ENCODE measurements at regions not wholly inside any gene's neighbourhood (a gene's known extent, or its start where the extent isn't known, plus 50 kb on each side); places are given as distances from the start of the nearest gene placed in this dataset.

DNA sequence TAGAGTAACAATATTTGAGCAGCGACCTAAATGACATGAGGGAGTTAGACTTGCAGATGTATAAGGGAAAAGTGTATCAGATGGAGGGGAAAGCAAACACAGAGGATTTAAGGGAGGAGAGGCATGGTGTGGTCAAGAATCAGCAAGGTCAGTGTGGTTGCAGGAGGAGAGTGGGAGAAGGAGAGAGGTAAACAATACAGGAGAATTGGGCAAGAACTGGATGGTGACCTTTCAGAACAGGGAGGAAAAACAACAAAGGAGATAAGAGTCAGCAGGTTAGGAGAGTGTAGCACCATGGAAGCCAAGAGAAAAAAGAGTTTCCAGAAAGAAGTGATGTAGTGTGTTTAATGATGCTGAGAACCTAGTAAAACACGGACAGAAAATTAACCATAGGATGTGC lies 178.5 kb downstream of the PAPSS1 start (continued):
- TF ChIP-seq CBX3 (IDR thresholded peaks at IDR 0.05; ENCODE audit: low read depth) = no peak
- TF ChIP-seq, protein P1, sequence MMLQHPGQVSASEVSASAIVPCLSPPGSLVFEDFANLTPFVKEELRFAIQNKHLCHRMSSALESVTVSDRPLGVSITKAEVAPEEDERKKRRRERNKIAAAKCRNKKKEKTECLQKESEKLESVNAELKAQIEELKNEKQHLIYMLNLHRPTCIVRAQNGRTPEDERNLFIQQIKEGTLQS (IDR thresholded peaks at IDR 0.05) = no peak
- no peak for TF ChIP-seq SRF (IDR thresholded peaks at IDR 0.05; ENCODE audit: low read depth)

DNA sequence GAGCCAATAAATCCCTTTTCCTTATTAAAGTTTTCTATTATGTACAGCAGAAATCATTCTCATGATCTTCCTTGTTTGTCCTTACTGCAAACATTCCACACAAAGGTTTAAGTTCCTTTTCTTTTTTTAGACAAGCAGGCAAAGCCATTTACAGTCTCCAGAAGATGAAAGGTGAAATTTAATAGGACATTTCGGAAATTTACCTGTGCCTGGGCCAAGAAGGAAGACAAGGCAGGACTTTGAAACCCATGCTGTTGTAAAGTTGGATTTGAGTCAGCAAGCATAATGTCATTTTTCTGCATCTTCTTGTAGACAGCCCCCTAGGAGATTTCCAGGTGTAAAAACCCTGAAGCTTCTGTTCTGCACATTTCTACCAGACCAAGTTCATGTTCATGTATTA lies 188.1 kb downstream of the PAPSS1 start:
- no peak overlapping the region for H3K9ac ChIP-seq (ENCODE audit: low read length)
- CTCF ChIA-PET = no interaction called here

More for the DNA sequence above, 188.1 kb downstream of the PAPSS1 start:
- Histone ChIP-seq H3K4me2 (ENCODE audit: low read length) (no peak overlapping the region), H3K4me1 (ENCODE audit: control insufficient read depth in 1 of 2, insufficient read depth in 2 of 2, low read length in 2 of 2) (no peaks in the 10 kb centered on the region), H3K79me2 (ENCODE audit: insufficient read depth, low read length) (no peaks in the 10 kb centered on the region), H2AFZ (ENCODE audit: low read depth, low read length, poor library complexity, severe bottlenecking) (no peak overlapping the region), H3K27me3 (ENCODE audit: insufficient read depth, low read length) (no peaks in the 10 kb centered on the region), H3K4me3 (replicated peaks in 1 of 2; ENCODE audit: low read depth in 1 of 2, low read length in 2 of 2) (no peak overlapping the region), H3K9me3 (ENCODE audit: control insufficient read depth in 1 of 2, insufficient read depth in 1 of 2, low read depth in 1 of 2, low read length in 2 of 2) (no peaks in the 10 kb centered on the region), H3K36me3 (ENCODE audit: control insufficient read depth in 1 of 2, insufficient read depth in 2 of 2, low read length in 2 of 2) (no peaks in the 10 kb centered on the region), H3K27ac (ENCODE audit: low read depth, low read length) (no peak overlapping the region), H4K20me1 (ENCODE audit: insufficient read depth) (no peaks in the 10 kb centered on the region), H3K9me2 (ENCODE audit: insufficient read depth) (no peaks in the 10 kb centered on the region)
- intact Hi-C loops (cut with micrococcal nuclease) = no loop called here
- TF ChIP-seq CEBPB (IDR thresholded peaks at IDR 0.05; ENCODE audit: low read depth) (no peak), RAD21 (IDR thresholded peaks at IDR 0.05; ENCODE audit: low read depth) (no peak), POLR2A (IDR thresholded peaks at IDR 0.05; ENCODE audit: borderline replicate concordance, extremely low read depth, insufficient read depth, insufficient read length) (no peak), ZFX (IDR thresholded peaks at IDR 0.05) (no peak), SRF (IDR thresholded peaks at IDR 0.05; ENCODE audit: low read depth) (no peak), YY1 (IDR thresholded peaks at IDR 0.05; ENCODE audit: extremely low read depth, insufficient replicate concordance, low read depth, low read length) (no peak), EZH2 (IDR thresholded peaks at IDR 0.05) (no peak), TCF7L2 (IDR thresholded peaks at IDR 0.05; ENCODE audit: borderline replicate concordance, extremely low read depth, insufficient read depth, insufficient read length) (no peak)
- TF ChIP-seq, protein P2, sequence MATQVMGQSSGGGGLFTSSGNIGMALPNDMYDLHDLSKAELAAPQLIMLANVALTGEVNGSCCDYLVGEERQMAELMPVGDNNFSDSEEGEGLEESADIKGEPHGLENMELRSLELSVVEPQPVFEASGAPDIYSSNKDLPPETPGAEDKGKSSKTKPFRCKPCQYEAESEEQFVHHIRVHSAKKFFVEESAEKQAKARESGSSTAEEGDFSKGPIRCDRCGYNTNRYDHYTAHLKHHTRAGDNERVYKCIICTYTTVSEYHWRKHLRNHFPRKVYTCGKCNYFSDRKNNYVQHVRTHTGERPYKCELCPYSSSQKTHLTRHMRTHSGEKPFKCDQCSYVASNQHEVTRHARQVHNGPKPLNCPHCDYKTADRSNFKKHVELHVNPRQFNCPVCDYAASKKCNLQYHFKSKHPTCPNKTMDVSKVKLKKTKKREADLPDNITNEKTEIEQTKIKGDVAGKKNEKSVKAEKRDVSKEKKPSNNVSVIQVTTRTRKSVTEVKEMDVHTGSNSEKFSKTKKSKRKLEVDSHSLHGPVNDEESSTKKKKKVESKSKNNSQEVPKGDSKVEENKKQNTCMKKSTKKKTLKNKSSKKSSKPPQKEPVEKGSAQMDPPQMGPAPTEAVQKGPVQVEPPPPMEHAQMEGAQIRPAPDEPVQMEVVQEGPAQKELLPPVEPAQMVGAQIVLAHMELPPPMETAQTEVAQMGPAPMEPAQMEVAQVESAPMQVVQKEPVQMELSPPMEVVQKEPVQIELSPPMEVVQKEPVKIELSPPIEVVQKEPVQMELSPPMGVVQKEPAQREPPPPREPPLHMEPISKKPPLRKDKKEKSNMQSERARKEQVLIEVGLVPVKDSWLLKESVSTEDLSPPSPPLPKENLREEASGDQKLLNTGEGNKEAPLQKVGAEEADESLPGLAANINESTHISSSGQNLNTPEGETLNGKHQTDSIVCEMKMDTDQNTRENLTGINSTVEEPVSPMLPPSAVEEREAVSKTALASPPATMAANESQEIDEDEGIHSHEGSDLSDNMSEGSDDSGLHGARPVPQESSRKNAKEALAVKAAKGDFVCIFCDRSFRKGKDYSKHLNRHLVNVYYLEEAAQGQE (IDR thresholded peaks at IDR 0.05; ENCODE audit: low read depth) = no peak
- TF ChIP-seq, protein P1 (IDR thresholded peaks at IDR 0.05) = no peak
- BruUV-seq (replicated peaks) = no TSS peak
- RAD21 ChIA-PET (ENCODE audit: low non-redundant PET in 1 of 2, low total read pairs in 2 of 2, uncharacterized antibody in 2 of 2, unreplicated experiment in 2 of 2) = no interaction called here
- DNase-seq (ENCODE audit: low read depth, low spot score) (no peak), ATAC-seq (no peak)
- POLR2A ChIA-PET = no interaction called here
